PC-3 (cell line): ENCODE measurements at regions not wholly inside any gene's neighbourhood (a gene's known extent, or its start where the extent isn't known, plus 50 kb on each side); places are given as distances from the start of the nearest gene placed in this dataset.

Source experiments
- ATAC-seq: fragments of 200-7000 bp; cut with Tn5 transposase; 2 replicates; pipeline ENCODE4 v1.9.1; 2020; ENCODE audit warnings: mild to moderate bottlenecking, moderate library complexity
- BruUV-seq: library from RNA; stranded (reverse); fragments of 400-500 nt; replicated peaks from 2 replicates; lab custom pipeline; 2021; lab: Mats Ljungman, UMichigan
- CTCF ChIA-PET: fragments of 300-600 bp; sonication (Branson Sonifier 250); formaldehyde crosslinking; loops from one replicate; lab custom pipeline; 2022; ENCODE audit warnings: antibody characterized with exemption; lab: Charles Lee
- POLR2A ChIA-PET: fragments of 300-600 bp; sonication (Branson Sonifier 250); formaldehyde crosslinking; loops from one replicate; lab custom pipeline; 2022; ENCODE audit warnings: antibody characterized with exemption; ENCODE audit not compliant: unreplicated experiment; lab: Charles Lee
- DNase-seq: peaks from one replicate; pipeline ENCODE4 v3.0.0-alpha.2; 2015
- H2AFZ ChIP-seq: fragments of 300-600 bp; sonication (generic); 2 replicates; pipeline ENCODE4 v1.6.0; 2016; ENCODE audit warnings: antibody characterized with exemption, low read length
- H3F3A ChIP-seq: fragments of 300-600 bp; sonication (generic); one replicate; pipeline ENCODE4 v1.6.0; 2017; ENCODE audit warnings: antibody characterized with exemption, low read length, control low read depth, mild to moderate bottlenecking; ENCODE audit not compliant: unreplicated experiment
- H3K27ac ChIP-seq: fragments of 300-600 bp; sonication (generic); 2 replicates; pipeline ENCODE4 v1.5.1; 2016; ENCODE audit warnings: mild to moderate bottlenecking, low read length
- H3K27me3 ChIP-seq: fragments of 300-600 bp; sonication (generic); 2 replicates; pipeline ENCODE4 v1.6.1; 2016; ENCODE audit warnings: low read length, mixed read lengths
- H3K36me3 ChIP-seq: fragments of 300-600 bp; sonication (generic); 2 replicates; pipeline ENCODE4 v1.6.1; 2016; ENCODE audit warnings: low read depth, mixed run types, low read length, mixed read lengths
- H3K4me1 ChIP-seq: fragments of 300-600 bp; sonication (generic); 2 replicates; pipeline ENCODE4 v1.5.1; 2016; ENCODE audit warnings: low read length; ENCODE audit not compliant: insufficient read depth
- H3K4me2 ChIP-seq: fragments of 300-600 bp; sonication (generic); 2 replicates; pipeline ENCODE4 v1.6.0; 2016; ENCODE audit warnings: low read length
- H3K4me3 ChIP-seq: fragments of 300-600 bp; sonication (generic); 2 replicates; pipeline ENCODE4 v1.5.1; 2016; ENCODE audit warnings: mild to moderate bottlenecking, low read length, mixed read lengths
- H3K79me2 ChIP-seq: fragments of 300-600 bp; sonication (generic); 2 replicates; pipeline ENCODE4 v1.6.1; 2017; ENCODE audit warnings: low read length, mixed read lengths
- H3K9ac ChIP-seq: fragments of 300-600 bp; sonication (generic); 2 replicates; pipeline ENCODE4 v1.6.0; 2016; ENCODE audit warnings: mild to moderate bottlenecking, low read length
- H3K9me2 ChIP-seq: fragments of 300-600 bp; sonication (generic); replicated peaks from 2 replicates; pipeline ENCODE4 v1.6.1; 2016; ENCODE audit warnings: mixed run types, low read length, mixed read lengths
- H3K9me3 ChIP-seq: fragments of 300-600 bp; sonication (generic); 2 replicates; pipeline ENCODE4 v1.6.1; 2016; ENCODE audit warnings: low read length, mixed read lengths
- H4K20me1 ChIP-seq: fragments of 300-600 bp; sonication (generic); 2 replicates; pipeline ENCODE4 v1.6.1; 2016; ENCODE audit warnings: low read length, mixed read lengths
- EZH2 ChIP-seq: fragments of 300-600 bp; sonication (generic); IDR thresholded peaks from one replicate; pipeline ENCODE4 v1.6.1; 2017; ENCODE audit warnings: antibody characterized with exemption, mild to moderate bottlenecking, low read length; ENCODE audit not compliant: unreplicated experiment
- EZH2phosphoT487 ChIP-seq: fragments of 300-600 bp; sonication (generic); IDR thresholded peaks from 2 replicates; pipeline ENCODE4 v1.6.1; 2018; ENCODE audit warnings: mild to moderate bottlenecking, antibody characterized with exemption, low read length, borderline replicate concordance
- intact Hi-C: fragments of 100-400 bp; cut with micrococcal nuclease; formaldehyde crosslinking; loops from 2 replicates; pipeline ENCODE4 v1.9.0; 2023
- TF ChIP-seq, protein P1 (sequence below): fragments of 300-600 bp; sonication (generic); conservative IDR thresholded peaks from 2 replicates; pipeline ENCODE4 v1.5.1; 2017; ENCODE audit warnings: antibody characterized with exemption, low read depth, mild to moderate bottlenecking, low read length

DNA sequence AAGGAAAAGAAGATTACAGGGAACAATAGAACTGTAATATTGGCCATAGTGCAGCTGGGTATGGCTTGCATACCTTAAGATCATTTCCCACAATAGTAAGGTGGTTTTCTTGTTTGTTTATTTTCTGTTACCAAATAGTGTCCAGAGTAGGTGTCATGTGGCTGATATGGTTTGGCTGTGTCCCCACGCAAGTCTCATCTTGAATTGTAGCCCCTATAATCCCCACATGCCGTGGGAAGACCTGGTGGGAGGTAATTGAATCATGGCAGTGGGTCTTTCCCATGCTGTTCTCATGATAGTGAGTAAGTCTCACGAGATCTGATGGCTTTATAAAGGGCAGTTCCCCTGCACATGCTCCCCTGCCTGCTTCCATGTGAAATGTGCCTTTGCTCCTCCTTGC, 190.1 kb downstream of the ICOS start:
- Histone ChIP-seq H3K36me3 (no peaks in the 10 kb centered on the region), H2AFZ (no peak overlapping the region), H3K9me3 (no peaks in the 10 kb centered on the region), H3K9ac (no peak overlapping the region), H3F3A (no peaks in the 10 kb centered on the region), H3K27ac (no peak overlapping the region), H3K27me3 (peaks cover 74% of the 10 kb centered on the region), H3K4me3 (no peak overlapping the region), H3K4me2 (no peak overlapping the region), H3K4me1 (no peaks in the 10 kb centered on the region), H3K79me2 (no peaks in the 10 kb centered on the region), H3K9me2 (no peaks in the 10 kb centered on the region), H4K20me1 (no peaks in the 10 kb centered on the region)
- intact Hi-C loops: no loop called here
- no peak for DNase-seq
- TF ChIP-seq, protein P1, sequence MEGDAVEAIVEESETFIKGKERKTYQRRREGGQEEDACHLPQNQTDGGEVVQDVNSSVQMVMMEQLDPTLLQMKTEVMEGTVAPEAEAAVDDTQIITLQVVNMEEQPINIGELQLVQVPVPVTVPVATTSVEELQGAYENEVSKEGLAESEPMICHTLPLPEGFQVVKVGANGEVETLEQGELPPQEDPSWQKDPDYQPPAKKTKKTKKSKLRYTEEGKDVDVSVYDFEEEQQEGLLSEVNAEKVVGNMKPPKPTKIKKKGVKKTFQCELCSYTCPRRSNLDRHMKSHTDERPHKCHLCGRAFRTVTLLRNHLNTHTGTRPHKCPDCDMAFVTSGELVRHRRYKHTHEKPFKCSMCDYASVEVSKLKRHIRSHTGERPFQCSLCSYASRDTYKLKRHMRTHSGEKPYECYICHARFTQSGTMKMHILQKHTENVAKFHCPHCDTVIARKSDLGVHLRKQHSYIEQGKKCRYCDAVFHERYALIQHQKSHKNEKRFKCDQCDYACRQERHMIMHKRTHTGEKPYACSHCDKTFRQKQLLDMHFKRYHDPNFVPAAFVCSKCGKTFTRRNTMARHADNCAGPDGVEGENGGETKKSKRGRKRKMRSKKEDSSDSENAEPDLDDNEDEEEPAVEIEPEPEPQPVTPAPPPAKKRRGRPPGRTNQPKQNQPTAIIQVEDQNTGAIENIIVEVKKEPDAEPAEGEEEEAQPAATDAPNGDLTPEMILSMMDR: no peak
- TF ChIP-seq EZH2 (no peak), EZH2phosphoT487 (no peak)
- CTCF ChIA-PET: no interaction called here
- no peak for ATAC-seq
- no TSS peak for BruUV-seq
- POLR2A ChIA-PET: no interaction called here

DNA sequence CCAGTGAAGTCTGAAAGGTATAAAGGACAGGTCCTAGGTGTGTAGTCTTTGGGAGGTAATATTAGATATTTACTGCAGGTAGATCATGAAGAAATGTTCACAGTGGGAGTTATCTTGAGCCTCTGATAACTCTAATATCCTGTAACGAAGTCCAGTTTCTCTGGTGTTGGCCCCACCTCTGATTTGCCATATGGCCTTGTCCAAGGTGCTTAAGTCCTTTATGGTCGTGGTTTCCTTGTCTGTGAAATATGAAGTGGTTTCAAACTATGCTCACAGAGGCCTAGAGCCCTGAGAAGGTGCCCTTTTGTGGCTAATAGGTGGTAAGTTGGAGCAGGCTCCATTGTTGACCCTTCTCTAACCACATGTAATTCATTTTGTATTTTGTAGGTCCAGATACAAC, 190.7 kb downstream of the ICOS start:
- H3K9me3 ChIP-seq: no peaks in the 10 kb centered on the region
- H3K36me3 ChIP-seq: no peaks in the 10 kb centered on the region
- H3K9ac ChIP-seq: no peak overlapping the region
- no peaks in the 10 kb centered on the region for H3K9me2 ChIP-seq
- H3K79me2 ChIP-seq: no peaks in the 10 kb centered on the region
- no peak overlapping the region for H3K27ac ChIP-seq
- no peaks in the 10 kb centered on the region for H3F3A ChIP-seq
- ATAC-seq: no peak
- H3K4me3 ChIP-seq: no peak overlapping the region
- H3K27me3 ChIP-seq: peaks cover 69% of the 10 kb centered on the region
- BruUV-seq: no TSS peak
- peak; percentile 39 for DNase-seq
- H4K20me1 ChIP-seq: no peaks in the 10 kb centered on the region
- H2AFZ ChIP-seq: no peak overlapping the region
- H3K4me2 ChIP-seq: no peak overlapping the region
- H3K4me1 ChIP-seq: no peaks in the 10 kb centered on the region
- POLR2A ChIA-PET: no interaction called here
- TF ChIP-seq EZH2phosphoT487 (no peak), EZH2 (no peak)
- TF ChIP-seq, protein P1: no peak
- CTCF ChIA-PET: no interaction called here
- intact Hi-C loops: no loop called here

DNA sequence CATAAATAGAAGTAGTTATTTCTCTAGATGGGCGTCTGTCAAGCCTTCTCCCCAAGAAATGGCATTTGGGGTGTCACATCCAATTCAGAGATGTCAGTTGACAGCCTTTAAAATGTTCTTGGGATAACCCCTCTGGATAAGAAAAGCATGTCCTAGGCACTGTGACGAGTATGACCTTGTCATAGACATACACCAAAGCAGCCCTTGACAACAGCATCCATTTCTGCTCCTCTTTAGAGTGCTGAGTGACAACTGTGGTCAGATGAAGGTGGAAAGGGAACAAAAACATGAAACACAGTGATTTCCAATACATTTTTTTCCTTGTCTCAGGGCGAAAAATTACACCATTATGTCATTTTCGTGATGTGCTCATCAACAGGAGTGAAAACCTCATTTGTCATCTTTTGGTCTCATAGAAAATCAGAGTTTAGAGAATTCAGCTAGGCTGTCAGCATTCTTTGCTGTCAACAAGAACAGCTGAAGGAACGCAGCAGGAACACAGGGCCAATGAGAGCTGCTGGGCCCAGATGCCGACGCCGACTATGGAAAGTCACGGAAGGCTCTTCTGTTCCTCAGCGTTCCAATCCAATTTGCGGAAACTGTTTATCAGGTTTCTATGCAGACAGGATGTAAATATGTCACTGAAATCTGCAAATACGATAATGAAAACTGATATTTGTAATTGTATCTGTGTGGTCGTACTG, 193.2 kb downstream of the ICOS start:
- no peak for DNase-seq
- no peaks in the 10 kb centered on the region for H4K20me1 ChIP-seq
- H2AFZ ChIP-seq: no peak overlapping the region
- H3K9me3 ChIP-seq: no peaks in the 10 kb centered on the region
- ChIA-PET CTCF (no interaction called here), POLR2A (no interaction called here)
- H3K79me2 ChIP-seq: no peaks in the 10 kb centered on the region
- no peak overlapping the region for H3K9ac ChIP-seq
- BruUV-seq: no TSS peak
- no peak for ATAC-seq
- no peaks in the 10 kb centered on the region for H3F3A ChIP-seq
- H3K36me3 ChIP-seq: no peaks in the 10 kb centered on the region
- intact Hi-C loops: no loop called here
- no peak overlapping the region for H3K4me3 ChIP-seq
- H3K4me2 ChIP-seq: no peak overlapping the region
- H3K27me3 ChIP-seq: peaks cover 54% of the 10 kb centered on the region
- no peak overlapping the region for H3K27ac ChIP-seq
- no peaks in the 10 kb centered on the region for H3K4me1 ChIP-seq
- TF ChIP-seq EZH2phosphoT487: no peak
- TF ChIP-seq, protein P1: no peak
- no peaks in the 10 kb centered on the region for H3K9me2 ChIP-seq
